NK-92 (cell line): ENCODE measurements at regions not wholly inside any gene's neighbourhood (a gene's known extent, or its start where the extent isn't known, plus 50 kb on each side); places are given as distances from the start of the nearest gene placed in this dataset.

ENCODE experiments used
- DNase-seq: peaks from one replicate; lab custom pipeline; 2025; ENCODE audit not compliant: unreplicated experiment; lab: John Stamatoyannopoulos, UW

GRCh38 chr6:28732052-28732451, 191.7 kb downstream of the TRIM27 start:
- no peak for DNase-seq

- DNase-seq: no peak
These were observed 189.3 kb downstream of the TRIM27 start for GRCh38 chr6:28734443-28734959.

GRCh38 chr6:28736121-28736520, 187.7 kb downstream of the TRIM27 start:
- no peak for DNase-seq

- no peak for DNase-seq
These were observed 185.9 kb downstream of the TRIM27 start for GRCh38 chr6:28737750-28738395.

- no peak for DNase-seq
These were observed 185.4 kb downstream of the TRIM27 start for GRCh38 chr6:28738396-28738765.

- DNase-seq: no peak
These were observed 182.4 kb downstream of the TRIM27 start for GRCh38 chr6:28741363-28741762.

GRCh38 chr6:28742668-28743270, 181.0 kb downstream of the TRIM27 start:
- DNase-seq: no peak

- DNase-seq: no peak
These were observed 180.5 kb downstream of the TRIM27 start for GRCh38 chr6:28743271-28743789.

GRCh38 chr6:28747083-28747630, 176.6 kb downstream of the TRIM27 start:
- no peak for DNase-seq

- no peak for DNase-seq
These were observed 176.1 kb downstream of the TRIM27 start for GRCh38 chr6:28747631-28748157.

GRCh38 chr6:28748192-28748591, 175.6 kb downstream of the TRIM27 start:
- no peak for DNase-seq

GRCh38 chr6:28750926-28751458, 172.8 kb downstream of the TRIM27 start:
- DNase-seq: no peak

- DNase-seq: no peak
These were observed 172.3 kb downstream of the TRIM27 start for GRCh38 chr6:28751514-28751913.

GRCh38 chr6:28751963-28752350, 171.8 kb downstream of the TRIM27 start:
- no peak for DNase-seq

GRCh38 chr6:28757429-28758045, 166.2 kb downstream of the TRIM27 start:
- no peak for DNase-seq

GRCh38 chr6:28758046-28758817, 165.6 kb downstream of the TRIM27 start:
- DNase-seq: no peak

- DNase-seq: no peak
These were observed 165.0 kb downstream of the TRIM27 start for GRCh38 chr6:28758818-28759235.

- DNase-seq: no peak
These were observed 159.6 kb downstream of the TRIM27 start for GRCh38 chr6:28764014-28764723.

- no peak for DNase-seq
These were observed 159.0 kb downstream of the TRIM27 start for GRCh38 chr6:28764761-28765282.

GRCh38 chr6:28765978-28766351, 157.8 kb downstream of the TRIM27 start:
- no peak for DNase-seq
